SK-N-SH (cell line): ENCODE measurements at regions not wholly inside any gene's neighbourhood (a gene's known extent, or its start where the extent isn't known, plus 50 kb on each side); places are given as distances from the start of the nearest gene placed in this dataset.

ENCODE experiments used
- CTCF ChIP-seq: fragments of 200-600 bp; sonication (generic); IDR thresholded peaks from 2 replicates; pipeline ENCODE4 v1.6.1; 2017; ENCODE audit warnings: antibody characterized with exemption, mild to moderate bottlenecking, moderate library complexity
- EP300 ChIP-seq, 2 experiments: IDR thresholded peaks; 2 replicates each; pipeline versions ENCODE4 v1.4.0 to v1.6.1; 2012; ENCODE audit warnings: borderline replicate concordance in 1 of 2, low read depth in 1 of 2, low read length in 1 of 2
- EZH2phosphoT487 ChIP-seq: fragments of 200-600 bp; sonication (generic); IDR thresholded peaks from 2 replicates; pipeline ENCODE4 v1.6.1; 2017; ENCODE audit warnings: low read depth, mixed run types, mild to moderate bottlenecking, antibody characterized with exemption, moderate library complexity, borderline replicate concordance
- FOSL2 ChIP-seq: IDR thresholded peaks from 2 replicates; pipeline ENCODE4 v1.4.0; 2012; ENCODE audit warnings: low read depth, mild to moderate bottlenecking, moderate library complexity, borderline replicate concordance
- GABPA ChIP-seq: IDR thresholded peaks from 2 replicates; pipeline ENCODE4 v1.4.0; 2012; ENCODE audit warnings: low read depth, mild to moderate bottlenecking
- MAX ChIP-seq: IDR thresholded peaks from 2 replicates; pipeline ENCODE4 v1.4.0; 2012; ENCODE audit warnings: low read depth
- MEF2A ChIP-seq: IDR thresholded peaks from 2 replicates; pipeline ENCODE4 v1.4.0; 2012; ENCODE audit warnings: low read depth, borderline replicate concordance
- POLR2AphosphoS5 ChIP-seq: IDR thresholded peaks from 2 replicates; pipeline ENCODE4 v1.6.1; 2012; ENCODE audit warnings: low read depth, low read length
- REST ChIP-seq: IDR thresholded peaks from 2 replicates; pipeline ENCODE4 v1.6.1; 2012; ENCODE audit warnings: mild to moderate bottlenecking, low read depth, low read length, moderate library complexity
- SMC3 ChIP-seq: IDR thresholded peaks from 2 replicates; pipeline ENCODE4 v1.6.1; 2012; ENCODE audit warnings: low read depth, low read length, improper control_type of control experiment
- TAF1 ChIP-seq: IDR thresholded peaks from 2 replicates; pipeline ENCODE4 v1.6.1; 2012; ENCODE audit warnings: low read depth, mild to moderate bottlenecking, low read length, moderate library complexity, borderline replicate concordance
- YY1 ChIP-seq: IDR thresholded peaks from 2 replicates; pipeline ENCODE4 v1.4.0; 2012; ENCODE audit warnings: low read depth, mild to moderate bottlenecking
- TF ChIP-seq, protein P1 (sequence below): IDR thresholded peaks from 2 replicates; pipeline ENCODE4; 2012

DNA sequence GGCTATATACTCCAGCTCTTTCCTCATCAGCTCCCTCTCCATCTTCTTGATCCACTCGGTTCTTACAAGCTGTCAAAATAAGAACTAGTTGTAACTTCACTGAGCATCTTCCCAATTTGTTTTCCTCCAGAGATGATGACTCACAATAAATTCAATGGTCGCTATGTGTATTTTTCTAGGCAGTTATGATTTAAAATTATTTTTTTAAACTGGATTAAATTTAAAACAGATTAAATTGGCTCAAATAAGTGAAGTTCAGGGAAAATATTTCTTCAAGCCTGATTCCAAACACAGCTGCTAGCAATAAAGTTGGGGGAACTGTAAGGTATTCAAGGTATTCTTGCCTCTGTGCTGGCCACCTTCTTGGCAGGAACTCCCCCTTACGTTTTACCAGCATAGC is 717.7 kb upstream of the USP15 start:
- no peak for TF ChIP-seq CTCF
- no peak for TF ChIP-seq REST
- TF ChIP-seq MEF2A, result no peak
- no peak for TF ChIP-seq POLR2AphosphoS5
- no peak for TF ChIP-seq EZH2phosphoT487
- TF ChIP-seq SMC3, result no peak
- no peak for TF ChIP-seq MAX
- no peak for TF ChIP-seq YY1
- no peak for TF ChIP-seq EP300 (IDR thresholded peaks at IDR 0.05; ENCODE audit: borderline replicate concordance in 1 of 2, low read depth in 1 of 2, low read length in 1 of 2)
- TF ChIP-seq, protein P1, sequence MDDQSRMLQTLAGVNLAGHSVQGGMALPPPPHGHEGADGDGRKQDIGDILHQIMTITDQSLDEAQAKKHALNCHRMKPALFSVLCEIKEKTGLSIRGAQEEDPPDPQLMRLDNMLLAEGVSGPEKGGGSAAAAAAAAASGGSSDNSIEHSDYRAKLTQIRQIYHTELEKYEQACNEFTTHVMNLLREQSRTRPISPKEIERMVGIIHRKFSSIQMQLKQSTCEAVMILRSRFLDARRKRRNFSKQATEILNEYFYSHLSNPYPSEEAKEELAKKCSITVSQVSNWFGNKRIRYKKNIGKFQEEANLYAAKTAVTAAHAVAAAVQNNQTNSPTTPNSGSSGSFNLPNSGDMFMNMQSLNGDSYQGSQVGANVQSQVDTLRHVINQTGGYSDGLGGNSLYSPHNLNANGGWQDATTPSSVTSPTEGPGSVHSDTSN, result no peak
- no peak for TF ChIP-seq FOSL2
- TF ChIP-seq GABPA, result no peak
- no peak for TF ChIP-seq TAF1
